ENCODE measurements at regions not wholly inside any gene's neighbourhood (a gene's known extent, or its start where the extent isn't known, plus 50 kb on each side); places are given as distances from the start of the nearest gene placed in this dataset.

DNA sequence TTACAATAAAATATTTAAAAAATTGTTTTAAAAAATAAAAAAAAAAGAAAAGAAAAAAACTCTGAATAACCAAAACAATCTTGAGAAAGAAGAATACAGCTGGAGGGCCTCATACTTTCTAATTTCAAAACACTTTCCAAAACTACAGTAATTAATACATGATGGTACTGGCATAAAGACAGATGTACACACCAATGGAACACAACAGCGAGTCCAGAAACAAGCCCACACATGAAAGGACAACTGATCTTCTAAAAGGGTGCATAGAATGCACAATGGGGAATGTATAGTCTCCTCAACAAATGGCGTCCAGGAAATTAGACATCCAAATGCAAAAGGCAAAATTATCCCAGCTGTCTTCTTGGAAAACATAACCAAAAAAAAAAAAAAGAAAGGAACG, 99.6 kb downstream of the LURAP1L start:
- peak in 1 of 2 experiments; percentile 26 for DNase-seq

DNA sequence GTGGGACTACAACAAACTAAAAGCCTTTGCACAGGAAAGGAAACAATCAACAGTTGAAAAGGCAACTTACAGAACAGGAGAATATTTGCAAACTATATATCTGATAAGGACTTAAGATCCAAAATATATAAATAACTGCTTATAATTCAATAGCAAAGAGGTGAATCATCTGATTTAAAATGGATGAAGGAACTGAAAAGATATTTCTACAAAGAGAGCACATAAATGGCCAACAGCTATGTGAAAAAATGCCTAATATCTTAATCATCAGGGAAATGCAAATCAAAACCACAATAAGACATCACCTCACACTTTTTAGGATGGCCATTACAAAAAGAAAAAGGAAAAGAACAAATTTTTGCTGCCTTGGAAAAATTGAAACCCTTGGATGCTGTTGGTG, 100.4 kb downstream of the LURAP1L start:
- DNase-seq = no peak

DNA sequence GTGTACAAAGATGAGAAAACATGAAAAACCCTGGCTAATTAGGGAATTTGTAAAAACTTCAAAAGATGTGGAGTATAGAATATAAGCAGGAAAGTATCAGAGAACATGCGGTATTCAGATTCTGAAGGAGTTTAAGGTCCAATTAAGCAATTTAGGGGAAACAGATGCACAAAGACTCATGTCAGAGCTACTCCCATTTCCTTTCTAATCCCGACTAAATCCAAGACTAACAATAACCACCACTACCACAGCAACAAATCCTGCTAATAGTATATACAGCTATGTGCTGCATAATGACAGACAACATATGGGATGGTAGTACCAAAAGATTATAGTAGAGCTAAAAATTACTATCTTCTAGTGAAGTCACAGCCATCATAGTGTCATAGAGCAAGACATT, 102.1 kb downstream of the LURAP1L start:
- no peak for DNase-seq

DNA sequence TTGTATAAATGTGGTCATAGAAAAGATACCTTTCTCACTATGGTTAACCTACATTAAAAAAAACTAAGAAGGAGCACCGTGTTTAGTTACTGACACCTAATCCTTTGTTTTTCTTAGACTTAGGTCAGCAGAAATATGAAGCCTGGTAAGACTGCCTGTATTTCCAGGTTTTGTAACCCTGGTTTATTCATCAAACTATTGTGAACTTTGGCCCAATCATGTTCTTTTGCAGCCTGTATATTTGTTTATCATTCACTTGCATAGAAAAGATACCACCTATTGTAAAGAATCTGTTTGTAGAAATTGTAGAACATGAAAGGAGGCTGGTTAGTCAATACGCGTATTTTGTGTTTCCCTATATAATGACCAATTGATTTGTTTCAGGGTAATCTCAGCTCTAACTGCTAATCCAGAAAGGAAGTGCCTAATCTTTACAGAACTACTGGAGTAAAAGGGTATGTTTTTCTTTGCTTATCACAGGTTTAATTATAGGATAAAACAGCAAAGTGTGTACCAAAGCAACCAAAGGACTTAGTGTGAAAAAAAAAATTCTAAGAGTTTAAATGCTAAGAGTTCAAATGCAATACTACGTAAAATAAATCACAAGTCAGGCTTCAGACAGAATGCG, 103.6 kb downstream of the LURAP1L start:
- DNase-seq = no peak

DNA sequence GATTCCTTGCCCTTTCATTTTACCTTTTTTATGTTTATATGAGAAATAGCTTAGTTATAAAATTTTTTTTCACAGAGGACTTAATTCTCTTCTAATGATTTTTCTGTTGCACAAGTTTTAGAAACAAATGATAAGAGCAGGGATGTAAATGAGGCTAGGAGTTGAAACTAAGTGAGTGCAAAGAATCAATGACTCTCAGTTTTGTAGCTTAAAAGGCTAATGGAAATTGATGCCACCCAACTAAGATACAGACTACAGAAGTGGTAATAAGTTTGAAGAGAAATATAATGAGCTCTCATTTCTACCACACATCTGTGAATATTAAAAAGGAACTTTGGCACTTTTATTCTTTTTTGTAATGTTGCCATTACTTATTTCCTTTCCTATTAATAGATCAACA, 105.1 kb downstream of the LURAP1L start:
- DNase-seq = no peak

DNA sequence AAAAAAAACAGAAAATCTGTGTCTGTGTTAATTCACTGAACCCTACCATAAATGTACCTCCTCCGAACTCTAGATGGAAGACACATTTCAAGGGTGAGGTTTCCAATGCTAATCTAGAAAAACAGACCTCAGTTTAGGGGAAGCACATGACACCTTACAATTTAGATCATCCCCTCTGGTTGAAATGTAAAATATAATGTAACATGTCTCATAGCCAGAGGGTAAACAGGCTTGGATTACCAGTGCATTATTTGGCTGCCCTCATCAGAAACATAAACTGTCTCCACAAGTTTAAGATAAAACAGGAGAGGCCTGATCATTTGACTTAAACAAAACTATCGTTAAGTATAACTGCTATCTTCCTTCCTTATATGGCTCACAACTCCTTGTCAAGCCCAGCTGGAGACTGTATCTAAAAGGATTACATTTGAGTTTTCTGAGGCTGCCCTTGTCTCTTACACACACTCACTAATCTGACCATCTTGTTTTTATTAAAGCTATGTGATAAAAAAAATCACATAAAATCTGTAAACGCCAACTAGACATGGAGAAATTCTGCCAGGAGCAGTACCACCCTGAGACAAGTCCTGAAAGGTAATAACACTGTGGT, 105.7 kb downstream of the LURAP1L start:
- DNase-seq = no peak

DNA sequence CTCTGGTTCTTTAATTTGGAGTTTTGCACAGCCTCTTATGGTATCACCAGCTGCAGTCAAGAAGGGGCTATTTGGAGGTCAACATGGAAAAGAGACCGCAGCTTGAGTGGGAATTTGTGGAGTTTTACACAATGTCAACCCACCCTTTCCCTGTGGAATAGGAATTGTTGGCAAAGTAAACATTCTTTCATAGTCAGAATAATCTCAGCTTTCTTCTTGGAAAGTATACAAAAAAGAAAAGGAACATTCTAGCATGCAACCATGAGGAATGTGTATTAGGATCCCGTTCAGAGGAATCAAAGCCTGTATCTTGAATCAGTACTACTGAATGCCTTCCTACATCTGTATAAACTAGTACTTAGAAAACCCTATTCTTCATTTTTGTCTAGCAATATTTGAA, 107.6 kb downstream of the LURAP1L start:
- DNase-seq = no peak

DNA sequence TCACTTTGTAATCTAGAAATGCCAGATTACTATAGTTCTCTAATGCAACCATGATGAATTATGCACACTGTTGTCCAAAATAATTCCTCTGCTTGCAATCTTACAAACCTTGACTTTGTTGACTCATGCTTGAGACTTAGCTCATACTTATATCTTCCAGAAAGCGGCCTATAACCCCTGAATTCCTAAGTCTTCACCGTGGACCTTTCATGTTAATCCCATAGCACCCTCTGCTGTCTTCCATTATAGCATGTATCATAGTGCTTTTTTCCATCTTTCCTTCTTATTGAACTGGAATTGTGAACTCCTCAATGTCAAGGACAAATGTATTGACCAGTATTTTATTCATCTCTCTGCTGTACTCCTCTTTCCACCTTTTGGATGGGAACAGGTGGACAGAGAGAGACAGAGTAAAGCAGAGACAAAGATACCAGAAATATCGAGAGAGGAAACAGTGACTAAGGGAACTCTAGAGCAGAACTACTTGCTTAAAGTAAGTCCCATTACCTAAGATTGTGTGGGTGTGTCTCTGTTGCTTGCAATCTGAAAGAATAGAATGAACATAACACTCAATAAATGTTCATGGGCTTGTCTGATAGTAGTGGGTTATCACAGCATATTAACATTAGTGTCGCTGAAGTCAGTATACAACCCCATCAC, 110.0 kb downstream of the LURAP1L start:
- DNase-seq = peak in 1 of 2 experiments; percentile 80

DNA sequence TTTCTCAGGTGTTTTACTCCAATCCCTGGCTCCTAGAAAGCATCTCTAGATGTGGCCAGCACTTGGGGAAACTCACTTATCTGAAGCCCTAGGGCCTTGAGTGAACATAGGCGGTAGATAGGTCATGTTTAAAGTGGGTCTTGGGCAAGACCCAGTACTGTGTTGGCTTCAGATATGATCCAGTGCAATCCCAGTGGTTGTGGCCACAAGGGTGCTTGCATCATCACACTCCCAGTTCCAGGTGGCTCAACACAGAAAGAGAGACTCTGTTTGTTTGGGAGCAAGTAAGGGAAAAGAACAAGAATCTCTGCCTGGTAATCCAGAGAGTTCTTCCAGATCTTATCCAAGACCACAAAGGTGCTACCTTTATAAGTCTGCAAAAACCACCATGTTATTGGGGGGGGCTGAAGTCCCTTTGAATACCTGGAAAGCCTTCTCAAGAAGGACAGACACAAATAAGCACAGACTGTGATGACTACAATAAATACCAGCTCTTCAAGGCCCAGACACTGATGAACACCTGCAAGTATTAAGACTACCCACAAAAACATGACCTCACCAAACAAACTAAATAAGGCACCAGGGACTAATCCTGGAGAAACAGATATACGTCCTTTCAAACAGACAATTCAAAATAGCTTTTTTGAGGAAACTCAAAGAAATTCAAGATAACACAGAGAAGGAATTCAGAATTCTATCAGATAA, 114.7 kb downstream of the LURAP1L start:
- no peak for DNase-seq

DNA sequence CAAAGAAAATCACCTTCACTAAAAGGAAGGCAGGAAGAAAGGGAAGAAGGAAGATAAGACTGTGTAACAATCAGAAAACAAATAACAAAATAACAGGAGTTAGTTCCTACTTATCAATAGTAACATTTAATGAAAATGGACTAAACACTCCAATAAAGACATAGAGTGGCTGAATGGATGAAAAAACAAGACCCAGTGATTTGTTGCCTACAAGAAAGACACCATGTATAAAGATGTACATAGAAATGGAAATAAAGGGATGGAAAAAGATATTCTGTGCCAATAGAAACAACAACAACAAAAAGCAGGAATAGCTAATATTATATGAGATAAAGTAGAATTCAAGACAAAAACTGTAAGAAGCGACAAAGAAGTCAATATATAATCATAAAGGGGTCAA, 116.8 kb downstream of the LURAP1L start:
- DNase-seq = no peak

DNA sequence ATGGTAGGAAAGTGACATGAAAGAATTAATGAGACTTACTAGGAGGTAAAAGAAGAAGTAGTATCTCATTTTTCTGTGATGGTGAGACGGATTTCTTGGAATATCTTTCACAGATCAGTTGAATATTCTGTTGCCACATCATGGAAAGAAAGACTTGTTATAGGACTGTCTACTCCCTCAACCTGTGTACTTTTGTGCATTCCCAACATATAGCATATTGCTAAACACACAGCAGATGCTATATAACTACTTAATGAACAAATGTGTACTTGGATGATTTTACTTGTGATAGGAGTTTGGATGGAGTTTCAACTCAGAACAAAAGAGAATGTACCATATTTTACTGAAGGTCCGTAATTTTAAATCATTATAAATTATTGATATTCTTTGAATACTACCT, 128.5 kb downstream of the LURAP1L start:
- no peak for DNase-seq

DNA sequence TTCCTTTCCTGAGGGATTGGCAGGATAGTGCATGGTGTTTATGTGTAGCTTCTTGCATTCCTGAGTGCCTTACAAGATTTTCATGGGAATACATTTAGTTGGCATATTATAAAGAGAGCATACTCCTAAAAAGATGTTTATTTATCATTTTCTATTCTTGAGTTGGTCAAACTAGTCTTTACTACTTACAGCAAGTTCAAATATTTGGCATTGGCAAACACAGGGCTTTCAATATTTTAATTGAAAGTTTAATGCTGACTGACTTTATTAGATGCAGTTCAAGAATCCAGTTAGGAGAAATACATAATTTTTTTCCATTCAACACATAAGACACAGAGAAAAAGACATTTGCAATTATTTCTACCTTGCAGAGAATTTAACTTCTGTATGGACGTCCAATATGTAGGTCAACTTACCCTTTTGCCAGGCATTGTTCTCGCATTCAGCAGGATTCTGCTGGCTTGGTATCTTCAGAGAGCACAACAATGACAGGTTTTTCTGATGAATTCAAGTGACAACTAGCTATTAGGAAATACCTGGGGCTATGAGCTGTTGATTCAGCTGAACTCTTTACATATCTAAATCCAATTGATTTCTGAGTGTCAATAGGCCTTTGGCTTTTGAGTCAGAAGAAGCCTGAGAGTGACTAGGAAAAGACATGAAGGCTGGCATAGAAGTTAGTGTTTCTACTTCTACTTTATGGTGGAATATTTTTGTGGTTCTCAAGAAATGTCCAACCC, 129.6 kb downstream of the LURAP1L start:
- DNase-seq = no peak

DNA sequence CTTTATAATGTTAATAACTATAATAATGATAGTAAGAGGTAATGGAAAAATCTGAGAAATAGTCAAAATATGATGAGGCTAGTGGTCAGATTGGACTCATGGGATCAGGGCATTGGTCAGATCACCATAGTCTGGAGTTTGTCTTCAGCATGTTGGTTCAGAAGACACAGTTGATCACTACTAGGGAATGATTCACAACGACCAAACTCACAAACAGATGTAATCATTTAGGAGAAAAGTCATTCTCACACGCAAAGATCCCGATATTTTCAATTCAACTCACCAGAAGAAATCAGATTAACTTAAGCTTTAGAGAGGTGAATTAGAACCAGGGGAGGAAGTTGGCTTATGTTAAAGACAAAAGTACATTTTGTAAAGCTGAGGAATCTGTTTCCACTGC, 131.8 kb downstream of the LURAP1L start:
- no peak for DNase-seq

DNA sequence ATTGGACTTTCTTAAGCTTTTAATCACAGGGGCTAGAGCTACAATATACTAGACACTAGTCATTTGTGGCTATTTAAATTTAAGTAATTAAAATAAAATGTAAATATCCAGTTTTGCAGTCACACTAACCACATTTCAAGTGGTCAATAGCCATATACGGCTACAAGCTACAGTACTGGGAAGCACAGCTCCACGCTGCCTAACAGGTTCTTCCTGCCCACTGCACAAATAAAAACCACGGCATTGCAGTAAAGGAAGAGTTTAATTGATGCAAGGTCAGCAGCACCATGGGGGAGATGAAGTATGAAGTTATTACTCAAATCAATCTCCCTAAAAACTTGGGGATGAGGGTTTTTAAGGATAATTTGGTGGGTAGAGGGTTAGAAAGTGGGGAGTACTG, 134.1 kb downstream of the LURAP1L start:
- DNase-seq = no peak

DNA sequence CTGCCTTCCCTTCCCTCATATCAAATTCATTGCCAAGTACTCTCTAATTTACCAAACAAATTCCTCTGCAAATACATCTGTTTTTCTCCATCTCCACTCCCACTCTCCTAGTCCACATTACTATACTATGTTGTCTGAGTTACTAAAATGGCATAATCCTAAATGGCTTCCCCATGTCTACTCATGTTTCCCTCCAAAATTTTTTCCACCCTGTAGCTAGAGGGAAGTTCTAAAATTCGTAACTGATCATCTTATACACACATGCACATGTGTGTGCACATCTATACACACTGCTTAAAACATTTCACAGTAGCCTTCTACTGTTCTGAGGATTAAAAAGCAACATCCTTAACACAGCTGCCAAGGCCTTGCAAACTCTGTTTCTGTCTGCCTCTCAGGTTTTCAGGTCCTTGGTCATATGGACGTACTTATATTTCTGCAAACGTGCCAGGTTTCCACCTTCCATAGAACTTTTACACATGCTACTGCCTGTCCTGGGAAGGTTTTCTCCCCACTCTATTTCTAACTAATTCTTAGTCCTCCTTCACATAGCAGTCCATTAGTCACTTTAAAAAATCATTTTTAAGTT, 140.6 kb downstream of the LURAP1L start:
- DNase-seq = no peak

DNA sequence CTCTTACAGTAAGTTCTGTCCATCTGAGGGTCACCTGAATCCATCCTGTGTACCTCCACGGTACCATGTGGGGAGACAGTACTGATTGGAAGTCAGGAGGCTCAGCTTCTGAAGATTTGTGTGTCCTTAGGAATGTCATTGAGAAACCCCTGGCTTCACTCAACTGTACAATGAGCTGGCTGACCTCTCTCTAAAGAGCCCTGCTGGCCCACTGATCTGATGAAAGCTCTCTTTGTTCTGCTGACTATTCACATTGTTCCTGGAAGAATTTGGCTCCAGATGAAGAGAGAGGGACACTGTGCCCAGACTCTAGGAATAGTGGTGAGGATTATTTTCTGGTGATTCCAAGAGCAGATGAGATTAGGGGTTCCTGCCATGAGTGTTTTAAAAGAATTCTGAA, 141.2 kb downstream of the LURAP1L start:
- no peak for DNase-seq

DNA sequence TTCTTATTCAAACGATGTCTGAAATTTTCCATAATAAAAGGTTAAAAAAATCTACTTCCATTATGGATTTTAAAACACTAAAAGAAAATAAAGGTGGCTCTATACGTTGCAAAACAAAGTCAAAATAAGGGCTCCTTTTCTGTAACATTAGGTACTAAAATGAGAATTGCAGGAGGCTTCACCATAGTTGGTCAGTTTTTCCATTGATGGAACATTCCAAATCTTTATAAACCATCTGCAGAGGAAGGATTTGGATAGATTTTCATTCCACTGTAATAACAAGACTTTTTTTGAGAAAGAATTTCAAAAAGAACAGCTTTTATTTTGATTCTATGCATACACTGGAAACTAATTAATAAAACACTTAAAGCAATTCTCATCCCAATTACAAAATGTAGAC, 145.6 kb downstream of the LURAP1L start:
- no peak for DNase-seq

DNA sequence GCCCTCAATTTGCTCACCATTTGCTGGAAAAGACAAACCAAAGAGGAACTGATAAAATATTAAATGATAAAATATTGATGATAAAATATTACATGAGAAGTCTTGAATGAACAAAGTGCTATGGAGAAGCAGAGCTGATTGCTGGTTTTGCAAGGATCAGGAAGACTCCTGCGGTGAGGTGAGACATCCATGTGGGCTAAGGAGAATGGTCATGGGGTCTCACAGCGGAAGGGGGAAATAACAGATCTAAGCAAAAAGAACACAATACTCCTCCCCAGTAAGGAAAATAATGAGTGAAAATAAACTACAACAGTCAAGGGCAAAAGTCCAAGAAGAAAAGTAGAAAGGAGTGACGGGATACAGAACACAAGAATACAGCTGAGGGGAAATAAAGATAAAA, 146.8 kb downstream of the LURAP1L start:
- DNase-seq = no peak

DNA sequence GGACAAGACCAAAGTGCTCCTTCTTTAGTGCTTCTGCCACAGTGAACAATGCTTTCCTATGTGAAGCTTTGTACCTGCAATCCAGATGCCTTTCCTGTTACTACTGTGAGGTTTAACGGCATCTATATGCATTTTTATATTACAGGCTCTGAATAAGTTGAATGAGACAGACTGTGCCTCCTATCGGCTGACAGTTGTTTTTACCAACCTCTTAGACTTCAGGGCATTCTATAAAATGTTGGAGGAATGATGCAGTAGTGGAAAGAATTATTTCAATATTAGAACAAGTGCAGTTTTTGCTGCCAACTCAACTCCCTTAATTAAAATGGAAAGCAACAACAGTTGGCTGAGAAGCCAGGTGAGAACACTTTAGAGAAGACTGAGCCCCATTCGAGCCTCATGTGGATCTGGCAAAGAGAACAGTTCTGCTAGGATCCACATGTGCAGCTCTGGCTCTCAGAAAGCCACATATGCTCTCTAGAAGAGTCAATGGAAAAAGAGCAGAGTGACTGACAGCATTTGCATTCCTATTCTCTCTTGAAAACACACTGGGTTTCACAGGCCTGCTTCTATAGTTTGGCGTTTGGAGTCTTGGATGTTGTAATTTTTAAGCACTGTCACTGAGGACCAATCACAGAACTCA, 147.5 kb downstream of the LURAP1L start:
- peak in 1 of 2 experiments; percentile 50 for DNase-seq

DNA sequence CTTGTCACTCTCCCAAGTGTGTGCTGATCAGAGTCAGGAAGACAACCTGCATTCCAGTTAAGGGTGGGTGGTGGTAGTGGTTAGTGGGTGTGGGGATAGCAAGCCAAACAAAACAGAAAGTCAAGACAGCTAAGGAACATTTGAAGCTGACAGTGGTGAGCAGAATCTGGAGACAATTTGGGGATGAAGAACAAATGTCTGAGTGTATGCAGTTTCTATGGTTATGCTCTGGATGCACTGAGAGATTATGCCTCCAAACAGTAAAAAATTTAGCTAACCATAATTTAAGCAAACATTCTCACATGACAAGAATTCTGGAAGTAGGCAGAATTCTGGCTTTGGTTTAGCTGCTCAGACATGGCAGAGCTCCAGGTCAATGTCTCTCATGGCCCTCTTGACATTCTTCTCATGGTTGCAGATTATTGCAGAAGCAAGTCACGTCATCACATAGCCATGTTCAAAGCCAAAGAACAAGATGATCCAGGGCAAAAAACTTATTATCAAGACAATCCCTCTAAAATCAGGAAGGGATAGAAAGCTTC, 148.7 kb downstream of the LURAP1L start:
- peak in 1 of 2 experiments; percentile 66 for DNase-seq

DNA sequence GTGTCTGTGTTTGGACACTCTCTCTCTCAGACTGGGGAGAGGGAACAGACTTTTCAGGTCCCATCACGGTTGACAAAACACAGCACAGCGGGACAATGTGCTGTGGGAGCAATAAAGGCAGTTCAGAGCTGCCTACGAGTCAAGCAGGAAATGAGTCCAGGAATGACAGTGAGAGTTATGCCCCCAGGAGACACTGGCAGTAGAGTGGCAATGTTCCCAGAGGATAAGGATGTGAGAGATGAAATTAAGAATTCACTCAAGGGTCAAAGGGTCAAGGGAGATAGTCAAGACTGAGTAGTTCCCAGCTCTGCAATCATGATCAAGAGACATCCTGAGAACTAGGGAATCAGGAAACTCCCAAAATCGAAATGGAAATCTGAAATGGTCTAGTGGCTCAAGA, 156.1 kb downstream of the LURAP1L start:
- no peak for DNase-seq

DNA sequence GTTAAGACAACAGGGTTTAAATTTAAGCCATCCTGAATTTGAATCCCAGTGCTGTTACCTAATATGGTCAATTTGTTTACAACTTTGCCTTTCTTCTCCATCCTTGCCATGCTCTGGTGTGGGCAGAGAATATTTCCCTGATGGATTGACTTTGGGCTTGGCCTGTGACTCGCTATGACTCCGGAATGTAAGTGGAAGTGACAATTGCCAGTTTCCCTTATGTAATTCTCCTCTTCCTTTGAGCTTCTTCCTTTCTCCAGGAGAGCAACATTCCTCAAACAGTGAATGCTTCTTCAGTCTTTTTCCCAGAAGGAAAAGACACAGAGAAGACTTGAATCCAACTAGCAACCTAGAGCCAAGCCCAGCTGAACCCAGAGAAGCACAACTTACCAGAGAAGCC, 159.1 kb downstream of the LURAP1L start:
- DNase-seq = no peak
